DMS79 treated with DMSO at 0.1 percent for 48 hours (cell line): ENCODE measurements at regions not wholly inside any gene's neighbourhood (a gene's known extent, or its start where the extent isn't known, plus 50 kb on each side); places are given as distances from the start of the nearest gene placed in this dataset.
"Not testable (repeated sequence)": the region's sequence is repeated elsewhere in the genome, so short reads cannot be mapped to it uniquely, and the experiment has no call there.

Source experiments
- DNase-seq: peaks from one replicate; lab custom pipeline; 2025; lab: John Stamatoyannopoulos, UW

DNA sequence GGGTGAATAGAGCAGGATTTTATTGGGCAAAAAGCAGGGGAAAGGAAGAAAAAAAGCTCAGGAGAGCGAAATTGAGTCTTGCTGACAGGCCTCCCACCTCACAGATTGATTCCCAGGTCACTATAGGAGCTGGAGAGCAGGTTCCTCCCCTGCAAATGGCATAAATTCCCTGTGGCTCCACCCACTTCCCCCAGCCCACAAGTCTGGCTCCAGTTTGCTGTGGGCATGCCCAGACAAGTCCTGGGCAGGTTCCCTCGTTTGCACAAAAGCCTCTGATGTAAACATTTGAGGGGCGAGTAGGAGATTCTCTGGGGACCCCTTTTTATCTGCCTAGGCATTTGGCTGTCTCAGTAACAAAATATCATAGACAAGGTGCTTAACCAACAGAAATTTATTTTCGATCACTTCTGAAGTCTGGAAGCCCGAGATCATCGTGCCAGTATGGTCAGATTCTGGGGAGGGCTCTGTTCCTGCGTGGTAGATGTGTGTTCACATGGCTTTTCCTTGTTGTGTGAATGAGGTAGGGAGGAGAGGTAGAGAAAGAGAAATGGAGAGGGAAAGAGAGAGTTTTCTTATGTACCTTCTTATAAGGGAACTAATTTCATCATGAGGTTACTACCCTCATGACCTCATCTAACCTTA is 614.5 kb downstream of the MAT2B start:
- no peak for DNase-seq

DNA sequence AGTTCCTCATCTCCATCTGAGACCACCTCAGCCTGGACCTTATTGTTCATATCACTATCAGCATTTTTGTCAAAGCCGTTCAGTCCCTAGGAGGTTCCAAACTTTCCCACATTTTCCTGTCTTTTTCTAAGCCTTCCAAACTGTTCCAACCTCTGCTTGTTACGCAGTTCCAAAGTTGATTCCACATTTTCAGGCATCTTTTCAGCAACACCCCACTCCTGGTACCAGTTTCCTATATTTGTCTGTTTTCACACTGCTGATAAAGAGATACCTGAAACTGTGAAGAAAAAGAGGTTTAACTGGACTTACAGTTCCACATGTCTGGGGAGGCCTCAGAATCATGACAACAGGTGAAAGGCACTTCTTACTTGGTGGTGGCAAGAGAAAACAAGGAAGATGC is 622.1 kb downstream of the MAT2B start:
- DNase-seq, result no peak

DNA sequence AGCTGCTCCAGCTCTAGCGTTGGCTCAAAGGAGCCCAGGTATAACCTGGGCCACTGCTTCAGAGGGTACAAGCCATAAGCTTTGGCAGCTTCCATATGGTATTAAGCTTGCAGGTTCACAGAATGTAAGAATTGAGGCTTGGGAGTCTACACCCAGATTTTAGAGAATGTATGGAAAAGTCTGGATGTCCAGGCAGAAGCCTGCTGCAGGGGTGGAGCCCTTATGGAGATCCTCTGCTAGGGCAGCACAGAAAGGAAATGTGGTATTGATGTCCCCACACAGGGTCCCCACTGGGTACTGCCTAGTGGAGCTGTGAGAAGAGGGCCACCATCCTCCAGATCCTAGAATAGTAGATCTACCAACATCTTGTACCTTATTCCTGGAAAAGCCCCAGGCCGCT is 626.9 kb downstream of the MAT2B start:
- no peak for DNase-seq

DNA sequence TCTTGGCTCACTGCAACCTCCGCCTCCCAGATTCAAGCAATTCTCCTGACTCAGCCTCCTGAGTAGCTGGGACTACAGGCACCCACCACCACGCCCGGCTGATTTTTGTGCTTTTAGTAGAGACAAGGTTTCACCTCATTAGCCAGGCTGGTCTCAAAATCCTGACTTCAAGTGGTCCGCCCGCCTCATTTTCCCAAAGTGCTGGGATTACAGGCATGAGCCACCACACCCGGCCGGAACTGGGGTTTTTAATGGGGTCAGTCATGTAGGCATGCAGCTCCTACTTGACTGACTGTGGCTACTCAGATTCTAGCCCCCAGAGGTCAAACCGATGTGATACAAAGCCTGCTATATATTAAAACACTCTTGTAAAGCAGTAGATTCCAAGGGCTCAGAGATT is 631.7 kb downstream of the MAT2B start:
- DNase-seq, result no peak

DNA sequence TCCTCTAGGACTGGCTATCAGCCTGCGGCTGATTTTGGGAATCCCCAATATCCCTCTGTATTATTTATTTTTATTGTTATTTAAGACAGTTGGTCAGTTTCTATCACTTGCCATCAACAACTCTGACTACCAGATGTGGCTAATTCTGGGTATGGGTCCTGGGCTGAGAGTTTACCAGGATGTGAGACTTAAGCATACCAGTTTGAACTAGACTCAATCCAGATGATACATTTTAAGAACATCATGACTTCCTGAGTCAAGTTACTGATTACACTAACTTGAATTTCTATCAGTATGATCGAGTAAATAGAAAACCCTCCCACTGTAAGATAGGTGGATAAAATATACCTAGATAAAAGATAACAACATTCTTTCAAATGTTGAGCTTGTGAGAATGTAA is 634.0 kb downstream of the MAT2B start:
- no peak for DNase-seq

DNA sequence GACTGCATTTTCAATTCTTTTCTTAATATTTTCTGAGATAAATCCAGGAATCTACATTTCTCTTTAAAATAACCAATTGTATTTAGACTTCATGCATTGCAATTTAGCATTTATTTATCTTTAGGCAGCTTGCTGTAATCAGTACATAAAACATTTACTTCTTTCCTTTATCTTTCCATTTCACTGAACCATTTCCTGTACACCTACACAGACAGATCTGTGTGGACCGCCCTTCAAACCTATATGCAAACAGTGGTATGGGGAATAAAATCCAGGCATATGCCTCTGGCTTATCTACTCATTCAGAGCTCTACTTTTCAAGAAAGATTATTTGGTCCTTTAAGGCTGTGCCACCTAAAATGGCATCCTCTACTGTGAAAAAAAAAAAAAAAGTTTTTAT is 640.0 kb downstream of the MAT2B start:
- DNase-seq, result no peak

DNA sequence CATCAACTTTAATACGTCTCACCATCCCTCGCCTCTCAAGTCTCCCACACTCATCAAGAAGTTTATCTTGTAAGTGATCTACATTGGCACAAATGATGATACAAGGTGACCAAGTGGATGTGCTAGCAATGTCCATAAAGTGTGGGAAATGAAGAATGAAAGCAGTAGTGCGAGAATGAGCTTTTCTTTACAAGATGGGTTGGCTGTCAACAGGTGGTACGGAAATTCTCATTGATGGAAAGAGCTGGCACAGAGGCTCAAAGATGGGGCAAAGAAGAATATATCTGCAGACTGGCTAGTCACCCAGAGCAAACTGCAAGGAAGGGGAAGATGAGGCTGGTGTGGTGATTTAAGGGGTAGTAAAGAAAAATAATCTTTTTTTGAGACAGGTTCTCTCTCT is 640.8 kb downstream of the MAT2B start:
- DNase-seq, result no peak

DNA sequence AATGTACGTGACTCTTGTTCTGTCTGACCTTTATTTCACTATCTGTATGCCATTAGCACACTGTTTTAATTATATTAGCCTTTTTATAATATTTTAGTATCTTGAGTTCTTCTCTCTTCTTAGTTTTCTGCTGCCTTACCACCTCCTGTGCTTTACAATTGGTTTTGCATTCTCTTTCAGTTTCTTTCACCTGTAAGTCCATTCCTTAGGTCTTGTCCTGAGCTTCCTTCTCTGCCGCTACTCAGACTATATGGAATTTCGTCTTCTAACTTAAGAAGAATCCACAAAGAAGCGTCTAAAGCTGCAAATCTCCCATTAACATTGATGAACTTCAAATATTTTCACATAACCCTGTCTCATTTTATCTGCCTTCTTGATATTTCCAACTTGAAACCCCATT is 642.9 kb downstream of the MAT2B start:
- DNase-seq, result no peak

DNA sequence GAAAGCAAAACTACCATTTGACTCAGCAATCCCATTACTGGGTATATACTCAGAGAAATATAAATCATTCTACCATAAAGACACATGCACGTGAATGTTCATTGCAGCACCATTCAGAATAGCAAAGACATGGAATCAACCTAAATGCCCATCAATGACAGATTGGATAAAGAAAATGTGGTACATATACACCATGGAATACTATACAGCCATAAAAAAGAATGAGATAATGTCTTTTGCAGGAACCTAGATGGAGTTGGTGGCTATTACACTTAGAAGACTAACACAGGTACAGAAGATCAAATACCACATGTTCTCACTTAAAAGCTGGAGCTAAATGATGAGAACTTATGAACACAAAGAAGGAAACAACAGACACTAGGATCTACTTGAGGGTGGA is 647.1 kb downstream of the MAT2B start:
- not testable (repeated sequence) for DNase-seq

DNA sequence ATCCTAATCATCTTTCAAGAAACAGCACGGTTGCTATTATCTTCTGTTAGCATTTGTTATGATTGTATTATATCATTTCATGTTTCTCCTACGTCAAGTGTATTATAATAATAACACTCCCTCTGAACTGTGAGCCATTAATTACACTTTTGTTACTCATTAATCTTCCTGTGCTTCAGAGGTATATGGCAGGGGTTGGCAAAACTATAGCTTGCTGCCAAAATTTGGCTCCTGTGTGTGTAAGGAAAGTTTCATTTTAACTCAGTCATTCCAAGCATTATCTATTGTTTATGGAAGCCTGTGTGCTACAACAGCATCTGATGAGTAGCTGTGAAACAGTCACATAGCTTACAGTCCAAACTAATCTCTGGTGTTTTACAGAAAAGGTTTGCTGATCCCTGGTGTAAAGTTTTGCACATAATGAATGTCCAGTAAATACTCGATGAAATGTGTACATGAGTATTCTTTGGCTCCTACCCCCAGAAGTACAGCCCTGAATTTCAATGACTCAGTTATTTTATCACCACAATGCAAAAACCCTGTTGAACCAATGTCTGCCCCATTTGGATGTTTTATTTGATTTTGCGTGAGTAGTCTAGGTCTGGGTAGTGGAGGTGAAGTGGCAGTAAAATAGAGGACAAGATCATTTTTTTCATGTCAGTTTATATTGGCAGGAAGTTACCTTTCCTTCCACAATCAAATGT is 648.2 kb downstream of the MAT2B start:
- DNase-seq, result no peak

DNA sequence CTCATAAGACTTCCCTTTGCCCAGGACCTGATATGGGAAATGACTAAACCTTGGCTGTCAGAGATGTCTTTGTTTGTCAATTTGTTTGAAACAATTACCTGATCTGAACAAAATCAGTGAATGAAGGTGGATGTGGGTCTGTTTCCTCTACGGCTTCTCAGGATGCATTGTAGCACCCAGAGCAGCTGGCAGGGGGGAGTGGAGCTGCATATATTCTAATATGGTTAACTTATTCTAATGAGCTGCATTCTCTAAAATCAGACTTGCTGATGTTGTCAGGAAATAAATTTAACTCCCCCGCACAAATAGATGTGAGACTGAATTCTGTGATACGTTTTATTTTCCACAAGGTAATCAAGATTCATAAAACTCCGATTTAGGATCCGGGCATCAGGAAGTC is 665.4 kb downstream of the MAT2B start:
- no peak for DNase-seq

DNA sequence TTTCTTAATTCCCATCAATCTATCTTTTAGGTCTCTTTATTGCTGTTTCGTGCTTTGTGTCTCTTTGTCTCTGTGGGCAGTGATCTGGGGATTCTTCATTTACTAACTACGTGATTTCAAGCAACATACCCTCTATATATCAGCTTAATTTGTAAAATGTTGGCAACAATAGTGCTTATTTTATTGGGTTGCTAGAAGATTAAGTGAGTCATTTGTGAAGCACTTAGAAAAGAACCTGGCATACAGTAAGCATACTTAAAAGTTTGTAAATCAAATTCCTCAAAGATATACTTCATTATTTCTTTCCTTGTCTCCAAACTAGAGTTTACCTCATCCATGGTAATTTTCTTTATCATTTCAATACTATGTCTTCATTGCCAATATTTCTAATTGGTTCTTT is 669.7 kb downstream of the MAT2B start:
- no peak for DNase-seq

DNA sequence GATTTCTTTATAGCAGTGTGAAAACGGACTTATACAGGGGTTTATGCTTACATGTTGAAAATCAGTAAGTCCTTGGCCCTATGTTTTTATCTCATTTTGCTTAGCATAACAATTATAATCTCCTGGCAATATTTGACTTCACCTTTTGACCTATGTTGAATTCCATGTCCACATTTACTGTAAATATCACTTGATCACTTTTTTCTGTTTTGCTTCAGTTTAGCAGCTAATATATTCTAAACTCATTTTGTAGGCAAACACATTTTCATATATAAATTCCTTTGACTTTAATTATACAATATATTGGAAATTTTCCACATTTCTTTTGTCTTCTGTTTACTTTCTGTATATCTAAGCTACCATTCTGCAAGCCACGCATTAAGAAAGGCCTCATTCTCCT is 674.0 kb downstream of the MAT2B start:
- DNase-seq, result no peak

DNA sequence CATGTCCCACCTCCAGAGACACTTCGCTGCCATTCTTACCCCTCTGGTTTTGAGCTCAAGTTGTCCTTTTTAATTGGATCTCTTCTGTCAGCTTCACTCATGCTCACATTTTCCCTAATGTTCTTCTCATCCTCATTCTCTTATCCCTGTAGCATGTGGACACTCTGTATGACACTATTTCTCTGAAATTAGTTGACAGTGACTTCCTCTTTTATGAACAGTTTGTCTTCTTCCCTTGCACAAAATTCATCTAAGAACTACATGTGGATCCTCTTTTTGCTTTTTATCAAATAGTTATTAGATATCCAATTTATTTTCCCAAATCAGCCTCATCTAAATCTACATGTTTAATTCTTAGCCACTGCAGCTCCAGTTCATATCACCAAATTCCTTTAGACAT is 676.2 kb downstream of the MAT2B start:
- DNase-seq, result no peak

DNA sequence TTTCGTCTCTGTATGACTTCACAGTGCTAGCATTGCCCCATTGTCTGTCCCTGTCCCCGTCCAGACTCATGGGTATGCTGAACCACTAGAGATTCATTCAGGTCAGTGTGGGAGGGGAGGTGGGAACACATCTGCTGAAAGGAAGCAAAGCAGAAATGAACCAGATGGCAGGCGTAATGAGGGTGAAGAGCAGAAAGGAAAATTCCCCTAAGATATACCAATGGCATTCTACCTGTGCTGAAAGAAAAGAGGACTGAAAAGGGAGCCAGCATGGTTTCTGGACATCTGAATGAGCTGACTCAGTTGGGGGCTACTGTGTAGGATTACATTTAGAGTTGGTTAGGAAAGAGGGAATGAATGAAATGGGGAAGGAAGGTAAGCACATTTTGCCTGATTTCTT is 678.7 kb downstream of the MAT2B start:
- DNase-seq, result no peak

DNA sequence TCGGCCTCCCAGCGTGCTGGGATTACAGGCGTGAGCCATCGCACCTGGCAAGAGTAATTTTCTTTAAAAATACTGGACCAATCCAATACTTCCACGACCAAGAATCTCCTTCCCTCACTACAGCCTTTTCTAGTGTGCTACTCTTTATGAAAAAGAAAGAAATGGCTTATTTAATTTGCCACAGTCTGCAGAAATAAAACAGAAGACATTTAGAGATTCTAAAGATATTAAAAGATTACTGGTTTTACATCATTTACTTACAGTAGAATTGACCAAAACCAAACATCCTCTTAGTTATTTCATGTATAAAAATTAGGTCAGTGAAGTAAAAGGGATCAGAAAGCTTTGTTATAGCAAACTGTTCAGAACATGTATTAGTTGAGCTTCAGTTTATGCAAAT is 679.6 kb downstream of the MAT2B start:
- DNase-seq, result no peak

DNA sequence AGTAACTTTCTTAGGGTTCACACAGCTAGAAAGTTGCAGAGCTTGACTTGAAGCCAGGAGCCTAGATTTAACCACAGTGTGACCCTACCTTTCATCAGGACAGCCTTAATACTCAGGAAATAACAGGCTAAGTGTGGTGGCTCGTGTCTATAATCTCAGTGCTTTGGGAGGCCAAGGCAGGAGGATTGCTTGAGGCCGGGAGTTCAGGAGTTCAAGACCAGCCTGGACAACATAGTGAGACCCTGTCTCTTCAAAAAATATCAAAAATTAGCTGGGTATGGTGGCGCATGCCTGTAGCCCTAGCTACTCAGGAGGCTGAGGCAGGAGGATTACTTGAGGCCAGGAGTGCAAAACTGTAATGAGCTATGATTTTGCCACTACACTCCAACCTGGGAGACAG is 681.1 kb downstream of the MAT2B start:
- no peak for DNase-seq

DNA sequence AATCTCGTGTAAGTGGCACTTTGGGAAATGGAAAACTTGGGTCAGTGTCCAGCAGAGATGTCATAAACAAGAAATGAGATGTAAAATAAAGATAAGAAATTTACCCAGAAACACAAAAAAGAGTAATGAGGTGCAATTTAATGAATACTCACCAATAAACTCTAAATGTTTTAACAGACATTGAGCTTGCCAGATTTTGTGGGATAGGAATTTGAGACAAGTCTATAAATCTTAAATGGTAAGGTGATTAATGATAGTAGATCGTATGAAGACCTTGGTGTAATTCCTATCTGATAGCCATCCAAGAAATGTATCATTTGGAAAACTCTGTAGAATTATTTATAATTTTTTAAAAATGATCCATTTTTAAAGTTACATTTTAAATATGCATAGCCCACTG is 682.4 kb downstream of the MAT2B start:
- DNase-seq, result no peak

DNA sequence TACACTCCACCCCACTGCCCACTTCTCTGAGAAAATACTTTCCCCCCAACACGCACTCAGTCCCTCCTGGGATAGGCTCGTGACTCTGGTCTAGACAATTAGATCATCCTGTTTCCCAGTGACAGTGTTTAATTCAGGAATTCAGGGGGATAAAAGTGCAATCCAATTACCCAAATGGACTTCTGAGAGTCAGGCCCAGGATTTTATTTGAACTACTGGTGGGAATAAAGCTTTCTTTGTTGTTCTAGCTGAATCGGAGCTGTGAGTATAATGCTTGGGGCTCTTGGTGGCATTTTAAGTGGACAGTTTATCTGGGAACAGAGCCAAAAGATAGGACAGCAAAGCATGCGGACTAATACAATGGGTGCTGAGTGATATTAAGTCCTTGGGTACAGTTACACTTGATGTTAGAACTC is 683.3 kb downstream of the MAT2B start:
- no peak for DNase-seq

DNA sequence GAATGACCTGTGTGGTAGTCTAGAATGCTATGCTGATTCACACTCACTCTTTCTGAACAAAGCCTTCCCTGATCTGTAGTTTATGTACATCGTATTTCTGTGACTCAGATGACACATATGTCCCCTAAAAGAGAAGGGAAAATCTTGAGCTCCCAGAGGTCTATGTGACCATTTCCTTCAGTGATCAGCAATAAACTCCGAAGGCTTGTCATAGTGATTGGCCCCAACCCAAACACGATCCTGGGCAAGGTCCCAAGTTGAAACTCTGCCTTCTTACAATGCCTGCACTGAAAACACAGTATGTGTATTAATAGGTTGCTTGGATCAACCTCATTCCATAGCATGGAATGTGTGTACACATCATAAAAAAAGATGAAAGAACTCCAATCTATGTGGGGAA is 685.8 kb downstream of the MAT2B start:
- no peak for DNase-seq

DNA sequence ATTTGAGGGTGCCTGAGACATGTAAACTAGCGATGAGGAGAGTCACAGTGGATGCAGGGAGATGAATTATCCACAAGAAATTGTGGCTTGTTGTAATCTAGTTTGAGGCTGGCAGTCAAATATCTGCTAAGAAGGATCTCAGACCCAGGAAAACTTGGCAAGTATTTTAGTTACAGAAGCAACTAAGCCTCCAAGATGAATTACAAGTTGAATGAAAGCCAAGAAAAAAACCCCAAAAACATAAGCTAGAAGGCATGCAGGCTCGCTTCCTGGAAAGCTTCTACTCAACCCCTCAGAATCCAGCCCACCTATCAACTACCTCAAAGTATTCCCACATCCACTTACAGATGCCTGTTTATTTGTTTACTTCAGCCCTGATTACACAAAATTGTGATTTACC is 696.9 kb downstream of the MAT2B start:
- no peak for DNase-seq

DNA sequence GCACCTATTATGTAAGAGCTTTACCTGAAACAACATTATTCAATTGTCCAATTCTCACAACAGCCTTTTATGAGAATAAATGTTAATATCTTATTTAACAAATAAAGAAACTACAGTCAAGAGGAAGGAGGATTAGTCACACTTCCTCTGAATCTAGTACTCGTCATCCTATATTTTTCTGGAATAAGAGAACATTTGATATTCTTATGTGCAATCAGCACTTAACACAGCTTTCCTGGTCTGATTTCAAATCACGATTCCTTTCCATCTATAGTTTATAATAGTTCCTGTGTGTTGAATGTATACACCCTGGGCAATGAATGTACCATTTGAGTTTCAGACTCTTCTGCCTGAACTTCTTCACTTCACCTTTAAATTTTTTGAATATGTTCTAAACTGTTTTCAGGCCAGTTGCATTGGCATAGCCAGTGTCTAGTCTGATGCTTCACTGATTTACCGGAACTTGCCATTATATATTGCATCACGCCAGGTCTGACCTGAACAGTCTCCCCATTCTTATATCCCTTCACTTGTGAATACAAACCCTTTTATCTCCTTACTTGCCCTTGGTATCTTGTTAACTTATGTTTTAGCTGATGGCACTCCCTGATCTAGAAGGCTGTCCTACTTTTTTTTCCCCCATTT is 698.3 kb downstream of the MAT2B start:
- DNase-seq, result no peak

DNA sequence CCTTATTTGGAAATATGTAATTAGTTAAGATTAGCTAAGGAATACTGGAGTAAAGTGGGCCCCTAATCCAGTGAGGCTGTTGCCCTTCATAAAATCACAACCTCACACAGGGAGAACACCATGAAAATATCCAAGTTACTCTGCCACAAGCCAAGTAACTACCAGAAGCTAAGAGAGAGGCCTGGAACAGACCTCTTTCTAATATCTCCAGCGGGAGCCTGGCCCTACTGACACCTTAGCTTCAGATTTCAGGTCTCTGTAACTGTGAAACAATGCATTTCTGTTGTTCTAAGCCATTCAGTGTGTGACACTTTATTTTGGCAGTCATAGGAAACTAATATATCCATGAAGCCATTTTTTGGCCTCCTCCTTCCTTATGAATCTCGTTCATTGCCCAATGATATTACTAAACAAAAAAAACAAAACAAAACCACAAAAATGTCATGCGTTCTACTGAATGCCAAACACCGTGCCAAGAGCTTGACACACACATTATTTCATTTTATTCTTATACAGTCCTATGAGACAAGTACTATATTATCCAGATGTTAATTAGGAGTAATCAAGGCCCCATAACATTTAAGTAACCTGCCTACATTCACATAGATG is 699.0 kb downstream of the MAT2B start:
- no peak for DNase-seq
